Activated naive CD4-positive, alpha-beta T cell treated with anti-CD3 and anti-CD28 coated beads, Interleukin-2, amount 50 U/mL, for 72 hours (primary cell): ENCODE measurements at regions not wholly inside any gene's neighbourhood (a gene's known extent, or its start where the extent isn't known, plus 50 kb on each side); places are given as distances from the start of the nearest gene placed in this dataset.
"Not testable (repeated sequence)": the region's sequence is repeated elsewhere in the genome, so short reads cannot be mapped to it uniquely, and the experiment has no call there.

Experiments
- ATAC-seq, 2 donors: fragments of 150-1000 bp; cut with Tn5 transposase; 2 replicates each; pipeline ENCODE4 v1.10.0; 2021; ENCODE audit warnings: mild to moderate bottlenecking in 2 of 2, moderate library complexity in 2 of 2
- DNase-seq, 2 donors: peaks; one replicate each; pipeline ENCODE4 v3.0.0; 2021 to 2022; ENCODE audit warnings: low spot score in 2 of 2
- H3K27ac Mint-ChIP-seq, 2 donors: one replicate each; pipeline ENCODE4 v1.8.0; 2022; ENCODE audit warnings: mild to moderate bottlenecking in 2 of 2, mixed read lengths in 2 of 2
- H3K36me3 Mint-ChIP-seq, 2 donors: one replicate each; pipeline ENCODE4 v1.8.0; 2022; ENCODE audit warnings: mixed read lengths in 2 of 2
- H3K9me3 Mint-ChIP-seq, 2 donors: one replicate each; pipeline ENCODE4 v1.8.0; 2022; ENCODE audit warnings: mixed read lengths in 2 of 2

GRCh38 chr3:51588724-51589123 lies 50.2 kb downstream of the RAD54L2 start:
- DNase-seq = no peak
- ATAC-seq = no peak
- H3K9me3 Mint-ChIP-seq = no peaks in the 10 kb centered on the region
- peaks cover 0 to 4% of the 10 kb centered on the region in 2 donors for H3K36me3 Mint-ChIP-seq
- H3K27ac Mint-ChIP-seq = peak overlapping the region in 1 of 2 donors; percentile 82

DNA sequence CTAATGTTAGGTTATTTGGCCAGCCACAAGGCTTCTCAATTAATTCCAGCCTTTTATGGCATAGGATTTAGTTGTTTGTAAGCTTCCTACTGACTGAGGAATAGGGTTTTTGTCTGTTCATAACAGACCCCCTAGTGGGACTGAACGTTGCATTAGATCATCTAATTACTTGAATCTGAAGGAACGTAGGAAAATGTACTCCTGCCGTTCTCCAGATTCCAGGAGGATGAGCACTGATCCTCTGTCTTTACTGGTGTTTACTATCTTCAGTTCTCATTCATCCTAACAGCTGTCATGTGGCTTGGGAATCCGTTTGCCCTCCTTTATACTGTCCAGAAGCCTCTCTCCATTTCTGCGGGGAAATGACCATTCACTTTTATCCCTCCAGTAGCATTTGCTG lies 52.7 kb downstream of the RAD54L2 start:
- Mint-ChIP-seq H3K9me3 (no peaks in the 10 kb centered on the region), H3K36me3 (peaks cover 0 to 9% of the 10 kb centered on the region in 2 donors), H3K27ac (no peak overlapping the region)
- DNase-seq = no peak
- no peak for ATAC-seq

DNA sequence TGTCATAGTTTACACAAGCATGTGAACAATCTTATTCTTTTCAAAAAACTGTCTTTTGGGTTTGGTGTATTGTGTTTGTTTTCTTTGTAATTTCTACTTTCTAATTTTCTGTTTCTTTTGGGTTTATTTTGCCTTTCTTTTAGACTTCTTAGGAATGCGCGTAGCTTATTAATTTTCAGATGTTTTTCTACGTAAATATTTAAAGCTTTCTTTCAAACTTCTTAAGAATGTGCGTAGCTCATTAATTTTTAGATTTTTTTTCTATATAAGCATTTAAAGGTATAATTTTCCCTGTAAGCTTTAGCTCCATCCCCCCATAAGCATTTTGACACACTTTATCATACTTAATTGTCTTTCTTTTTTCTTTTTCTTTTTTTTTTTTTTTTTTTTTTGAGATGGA lies 55.2 kb downstream of the RAD54L2 start:
- DNase-seq = no peak
- Mint-ChIP-seq H3K27ac (no peak overlapping the region), H3K9me3 (no peaks in the 10 kb centered on the region), H3K36me3 (peaks cover 0 to 9% of the 10 kb centered on the region in 2 donors)
- ATAC-seq = no peak

- not testable (repeated sequence) for H3K9me3 Mint-ChIP-seq, H3K27ac Mint-ChIP-seq, H3K36me3 Mint-ChIP-seq, DNase-seq, ATAC-seq
Observed at GRCh38 chr3:51599638-51600037, 61.1 kb downstream of the RAD54L2 start.

DNA sequence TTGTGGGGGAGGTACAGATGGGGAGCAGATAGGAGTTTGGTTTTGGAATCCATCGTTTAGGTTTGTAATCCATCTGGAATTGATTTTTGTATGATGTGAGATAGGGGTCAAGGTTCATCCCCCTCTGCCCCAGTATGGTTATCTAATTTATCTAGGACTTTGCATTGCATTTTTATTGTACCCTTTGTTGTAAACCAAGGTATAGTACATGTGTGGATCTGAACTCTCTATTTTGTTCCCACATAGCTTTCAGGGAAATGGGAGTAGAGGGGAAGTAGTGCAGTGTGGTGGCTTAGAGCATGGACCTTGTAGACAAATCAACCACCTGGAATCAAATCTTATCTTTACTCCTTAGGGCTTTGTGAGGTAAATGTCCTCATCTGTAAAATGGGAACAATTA lies 65.7 kb downstream of the RAD54L2 start:
- ATAC-seq (no peak), DNase-seq (no peak)
- Mint-ChIP-seq H3K9me3 (no peaks in the 10 kb centered on the region), H3K36me3 (no peaks in the 10 kb centered on the region), H3K27ac (no peak overlapping the region)

GRCh38 chr3:51605938-51606337 lies 65.1 kb upstream of the TEX264 start:
- Mint-ChIP-seq H3K27ac (peak overlapping the region in 1 of 2 donors; percentile 2), H3K9me3 (no peaks in the 10 kb centered on the region), H3K36me3 (no peaks in the 10 kb centered on the region)
- peak in 1 of 2 donors; percentile 20 for ATAC-seq
- no peak for DNase-seq

DNA sequence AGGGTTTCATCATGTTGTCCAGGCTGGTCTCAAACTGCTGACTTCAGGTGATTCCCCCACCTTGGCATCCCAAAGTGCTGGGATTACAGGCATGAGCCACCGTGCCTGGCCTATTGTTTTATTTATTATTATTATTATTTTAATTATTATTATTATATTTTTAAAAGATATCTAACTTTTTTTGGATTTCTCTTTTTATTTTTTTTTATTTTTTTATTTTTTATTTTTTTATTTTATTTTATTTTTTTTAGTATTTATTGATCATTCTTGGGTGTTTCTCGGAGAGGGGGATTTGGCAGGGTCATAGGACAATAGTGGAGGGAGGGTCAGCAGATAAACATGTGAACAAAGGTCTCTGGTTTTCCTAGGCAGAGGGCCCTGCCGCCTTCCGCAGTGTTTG lies 64.2 kb upstream of the TEX264 start:
- not testable (repeated sequence) for H3K36me3 Mint-ChIP-seq, DNase-seq, ATAC-seq, H3K9me3 Mint-ChIP-seq, H3K27ac Mint-ChIP-seq

GRCh38 chr3:51607591-51608325 lies 63.3 kb upstream of the TEX264 start:
- H3K9me3 Mint-ChIP-seq, H3K36me3 Mint-ChIP-seq, H3K27ac Mint-ChIP-seq, DNase-seq, ATAC-seq: not testable (repeated sequence)

DNA sequence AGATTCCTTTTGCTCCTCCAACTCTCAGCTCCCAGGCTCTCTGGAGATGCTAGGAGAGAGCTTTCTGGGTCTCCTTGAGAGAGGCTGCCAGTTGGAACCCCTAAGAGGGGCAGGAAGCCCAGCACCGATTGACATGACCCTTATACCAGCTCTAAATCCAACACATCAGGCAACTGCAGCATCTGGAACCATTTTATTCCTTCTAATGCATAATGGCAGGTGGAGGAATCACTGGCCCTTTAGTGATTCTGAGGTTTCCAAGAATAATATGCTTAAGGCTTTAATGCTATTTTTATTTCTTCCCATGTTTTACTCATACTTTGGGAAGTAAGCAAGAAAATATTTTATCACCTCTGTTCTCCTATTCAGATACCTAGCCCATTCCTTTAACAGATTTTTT lies 60.3 kb upstream of the TEX264 start:
- no peak for DNase-seq
- no peaks in the 10 kb centered on the region for H3K36me3 Mint-ChIP-seq
- H3K27ac Mint-ChIP-seq = peak overlapping the region in 1 of 2 donors; percentile 29
- H3K9me3 Mint-ChIP-seq = no peaks in the 10 kb centered on the region
- ATAC-seq = no peak

DNA sequence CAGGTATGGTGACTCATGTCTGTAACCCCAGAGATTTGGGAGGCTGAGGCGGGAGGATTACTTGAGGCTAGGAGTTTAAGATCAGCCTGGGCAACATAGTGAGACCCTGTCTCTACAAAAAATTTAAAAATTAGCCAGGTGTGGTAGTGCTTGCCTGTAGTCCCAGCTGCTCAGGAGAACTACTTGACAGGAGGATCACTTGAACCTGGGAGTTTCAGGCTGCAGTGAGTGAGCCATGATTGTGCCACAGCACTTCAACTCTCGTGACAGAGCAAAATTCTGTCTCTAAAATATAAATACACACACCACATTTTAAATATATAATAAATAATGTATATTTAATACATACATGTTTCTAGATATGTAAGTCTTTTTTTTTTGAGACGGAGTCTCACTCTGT lies 53.5 kb upstream of the TEX264 start:
- Mint-ChIP-seq H3K9me3 (no peaks in the 10 kb centered on the region), H3K36me3 (no peaks in the 10 kb centered on the region), H3K27ac (no peak overlapping the region)
- ATAC-seq (no peak), DNase-seq (no peak)

DNA sequence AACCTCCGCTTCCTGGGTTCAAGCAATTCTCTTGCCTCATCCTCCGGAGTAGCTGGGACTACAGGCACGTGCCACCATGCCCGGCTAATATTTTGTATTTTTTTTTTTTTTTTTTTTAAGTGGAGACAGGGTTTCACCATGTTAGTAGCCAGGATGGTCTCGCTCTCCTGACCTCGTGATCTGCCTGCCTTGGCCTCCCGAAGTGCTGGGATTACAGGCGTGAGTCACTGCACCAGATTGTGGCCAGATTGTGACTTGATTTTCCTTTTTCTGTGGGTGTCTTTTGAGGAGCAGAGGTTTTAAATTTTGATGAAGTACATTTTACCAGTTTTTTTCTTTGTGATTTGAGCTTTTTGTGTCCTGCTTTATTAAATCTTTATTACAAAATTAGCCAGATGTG lies 53.0 kb upstream of the TEX264 start:
- H3K36me3 Mint-ChIP-seq, DNase-seq, H3K27ac Mint-ChIP-seq, H3K9me3 Mint-ChIP-seq, ATAC-seq: not testable (repeated sequence)

GRCh38 chr3:51618496-51618895 lies 52.6 kb upstream of the TEX264 start:
- H3K9me3 Mint-ChIP-seq = no peaks in the 10 kb centered on the region
- H3K27ac Mint-ChIP-seq = no peak overlapping the region
- ATAC-seq = no peak
- no peak for DNase-seq
- no peaks in the 10 kb centered on the region for H3K36me3 Mint-ChIP-seq

DNA sequence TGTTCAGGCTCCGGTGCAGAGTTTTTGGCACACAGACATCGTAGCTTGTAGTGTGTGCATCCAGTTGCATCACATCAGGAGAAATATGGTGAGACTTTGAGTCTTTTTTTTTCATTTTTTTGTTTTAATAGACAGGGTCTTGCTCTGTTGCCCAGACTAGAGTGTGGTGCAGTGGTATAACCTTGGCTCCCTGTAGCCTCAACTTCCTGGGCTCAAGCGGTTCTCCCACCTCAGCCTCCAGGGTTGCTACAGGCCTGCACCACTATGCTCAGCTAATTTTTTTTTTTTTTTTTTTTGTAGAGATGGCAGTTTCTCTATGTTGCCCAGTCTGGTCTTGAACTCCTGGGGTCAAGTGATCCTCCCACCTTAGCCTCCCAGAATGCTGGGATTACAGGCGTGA lies 51.1 kb upstream of the TEX264 start:
- ATAC-seq = no peak
- Mint-ChIP-seq H3K36me3 (no peaks in the 10 kb centered on the region), H3K27ac (no peak overlapping the region), H3K9me3 (no peaks in the 10 kb centered on the region)
- DNase-seq = no peak

DNA sequence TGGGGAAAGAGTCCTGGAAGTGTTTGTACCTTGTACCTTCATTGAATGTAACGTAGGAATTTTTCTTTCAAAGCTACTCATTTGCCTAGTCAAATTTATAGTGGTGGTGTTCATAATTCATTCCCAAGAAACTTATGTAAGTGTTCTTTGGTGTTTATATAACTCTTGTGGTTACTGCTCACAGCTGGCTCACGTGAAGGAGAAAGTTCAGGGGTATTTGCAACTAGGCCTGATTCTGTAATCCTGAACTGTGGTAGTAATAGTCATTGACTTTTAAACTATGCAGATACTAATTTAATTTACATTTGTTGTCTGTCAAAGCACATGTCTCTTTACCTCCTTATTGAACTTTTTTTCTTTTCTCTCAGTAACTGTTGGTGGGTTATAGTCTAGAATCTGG lies 50.5 kb upstream of the TEX264 start:
- Mint-ChIP-seq H3K9me3 (no peaks in the 10 kb centered on the region), H3K27ac (no peak overlapping the region), H3K36me3 (no peaks in the 10 kb centered on the region)
- ATAC-seq (no peak), DNase-seq (no peak)

GRCh38 chr3:51621091-51621892 lies 49.8 kb upstream of the TEX264 start:
- ATAC-seq (no peak), DNase-seq (no peak)
- Mint-ChIP-seq H3K36me3 (no peaks in the 10 kb centered on the region), H3K27ac (no peak overlapping the region), H3K9me3 (no peaks in the 10 kb centered on the region)
